LNCaP clone FGC (cell line): ENCODE measurements at regions not wholly inside any gene's neighbourhood (a gene's known extent, or its start where the extent isn't known, plus 50 kb on each side); places are given as distances from the start of the nearest gene placed in this dataset.
"Not testable (repeated sequence)": the region's sequence is repeated elsewhere in the genome, so short reads cannot be mapped to it uniquely, and the experiment has no call there.

Experiments used
- DNase-seq: peaks from one replicate; pipeline ENCODE4 v3.0.0-alpha.2; 2011; ENCODE audit warnings: low read depth
- H3K4me3 ChIP-seq: 2 replicates; pipeline ENCODE4 v1.5.1; 2011; ENCODE audit warnings: mild to moderate bottlenecking, low read depth, low read length, control low read depth
- CTCF ChIP-seq: IDR thresholded peaks from 2 replicates; pipeline ENCODE4 v1.5.1; 2012; ENCODE audit warnings: mild to moderate bottlenecking; ENCODE audit not compliant: control insufficient read depth, insufficient read depth; ENCODE audit errors: extremely low read depth

GRCh38 chr3:153221748-153222162 is 59.7 kb downstream of the RAP2B start:
- no peak for DNase-seq
- no peak overlapping the region for H3K4me3 ChIP-seq
- no peak for TF ChIP-seq CTCF

GRCh38 chr3:153226877-153227276 is 64.9 kb downstream of the RAP2B start:
- H3K4me3 ChIP-seq, DNase-seq: not testable (repeated sequence)

GRCh38 chr3:153230427-153230826 is 68.4 kb downstream of the RAP2B start:
- not testable (repeated sequence) for DNase-seq

GRCh38 chr3:153231245-153231644 is 69.2 kb downstream of the RAP2B start:
- not testable (repeated sequence) for H3K4me3 ChIP-seq, DNase-seq

More at GRCh38 chr3:153230427-153230826, 68.4 kb downstream of the RAP2B start:
- not testable (repeated sequence) for H3K4me3 ChIP-seq

- H3K4me3 ChIP-seq, DNase-seq: not testable (repeated sequence)
Observed at GRCh38 chr3:153232050-153232752, 70.2 kb downstream of the RAP2B start.

GRCh38 chr3:153232851-153233271 is 70.8 kb downstream of the RAP2B start:
- H3K4me3 ChIP-seq = no peak overlapping the region
- DNase-seq = peak; percentile 19
- no peak for TF ChIP-seq CTCF

- TF ChIP-seq CTCF = no peak
Observed at GRCh38 chr3:153233986-153234385, 72.0 kb downstream of the RAP2B start.

GRCh38 chr3:153242896-153243295 is 80.9 kb downstream of the RAP2B start:
- no peak for DNase-seq
- H3K4me3 ChIP-seq = no peak overlapping the region
- no peak for TF ChIP-seq CTCF

More at GRCh38 chr3:153233986-153234385, 72.0 kb downstream of the RAP2B start:
- H3K4me3 ChIP-seq = no peak overlapping the region
- DNase-seq = no peak

- TF ChIP-seq CTCF = no peak
- H3K4me3 ChIP-seq = no peak overlapping the region
- no peak for DNase-seq
Observed at GRCh38 chr3:153244961-153245360, 82.9 kb downstream of the RAP2B start.
